SKM-1 treated with dmso at 0.1 percent for 144 hours (cell line): ENCODE measurements at regions not wholly inside any gene's neighbourhood (a gene's known extent, or its start where the extent isn't known, plus 50 kb on each side); places are given as distances from the start of the nearest gene placed in this dataset.

ENCODE experiments used
- DNase-seq: peaks from one replicate; lab custom pipeline; 2025; ENCODE audit not compliant: unreplicated experiment; lab: John Stamatoyannopoulos, UW

- DNase-seq, result no peak
These were observed 544.5 kb upstream of the CDH11 start for GRCh38 chr16:65666132-65666941.

- no peak for DNase-seq
These were observed 543.7 kb upstream of the CDH11 start for GRCh38 chr16:65665586-65665985.

- DNase-seq, result no peak
These were observed 541.9 kb upstream of the CDH11 start for GRCh38 chr16:65663774-65664173.

GRCh38 chr16:65662256-65662655, 540.4 kb upstream of the CDH11 start:
- DNase-seq, result no peak

GRCh38 chr16:65661558-65661957, 539.7 kb upstream of the CDH11 start:
- DNase-seq, result no peak

- DNase-seq, result no peak
These were observed 538.5 kb upstream of the CDH11 start for GRCh38 chr16:65660390-65660789.

- no peak for DNase-seq
These were observed 537.9 kb upstream of the CDH11 start for GRCh38 chr16:65659758-65660157.

GRCh38 chr16:65658787-65659220, 536.9 kb upstream of the CDH11 start:
- no peak for DNase-seq

GRCh38 chr16:65658349-65658748, 536.5 kb upstream of the CDH11 start:
- DNase-seq, result peak; percentile 8

- no peak for DNase-seq
These were observed 535.7 kb upstream of the CDH11 start for GRCh38 chr16:65657556-65657955.

- DNase-seq, result no peak
These were observed 535.2 kb upstream of the CDH11 start for GRCh38 chr16:65657071-65657494.

GRCh38 chr16:65655802-65656201, 533.9 kb upstream of the CDH11 start:
- no peak for DNase-seq

GRCh38 chr16:65648101-65648500, 526.2 kb upstream of the CDH11 start:
- DNase-seq, result no peak

GRCh38 chr16:65644821-65645220, 523.0 kb upstream of the CDH11 start:
- no peak for DNase-seq

- no peak for DNase-seq
These were observed 520.0 kb upstream of the CDH11 start for GRCh38 chr16:65641762-65642289.

GRCh38 chr16:65641049-65641761, 519.3 kb upstream of the CDH11 start:
- no peak for DNase-seq

- no peak for DNase-seq
These were observed 513.0 kb upstream of the CDH11 start for GRCh38 chr16:65634833-65635232.

GRCh38 chr16:65634291-65634690, 512.4 kb upstream of the CDH11 start:
- no peak for DNase-seq

GRCh38 chr16:65624666-65625065, 502.8 kb upstream of the CDH11 start:
- DNase-seq, result no peak

GRCh38 chr16:65624229-65624628, 502.4 kb upstream of the CDH11 start:
- DNase-seq, result no peak

GRCh38 chr16:65622871-65623270, 501.0 kb upstream of the CDH11 start:
- DNase-seq, result no peak

GRCh38 chr16:65622151-65622550, 500.3 kb upstream of the CDH11 start:
- no peak for DNase-seq
